ENCODE measurements at regions not wholly inside any gene's neighbourhood (a gene's known extent, or its start where the extent isn't known, plus 50 kb on each side); places are given as distances from the start of the nearest gene placed in this dataset.
"Not testable (repeated sequence)": the region's sequence is repeated elsewhere in the genome, so short reads cannot be mapped to it uniquely, and the experiment has no call there.

DNA sequence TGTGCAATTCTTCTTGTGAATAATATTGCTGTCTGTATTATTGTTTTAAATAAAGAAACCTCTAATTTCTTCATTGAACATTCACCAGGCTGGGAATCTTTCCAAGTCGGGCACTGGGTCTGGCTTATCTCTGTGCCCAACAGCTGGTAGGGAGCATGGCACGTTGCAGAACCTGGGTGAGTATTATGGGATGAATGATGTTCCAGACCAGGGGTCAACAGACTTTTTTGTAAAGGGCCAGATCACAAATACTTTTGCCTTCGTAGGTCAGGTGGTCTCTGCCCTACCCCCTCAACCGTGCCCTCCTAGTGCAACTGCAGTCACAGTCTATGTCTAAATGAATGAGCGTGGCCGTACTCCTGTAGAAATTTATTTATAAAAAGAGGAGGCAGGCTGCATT is 81.6 kb upstream of the FOXQ1 start:
- DNase-seq: no peak

DNA sequence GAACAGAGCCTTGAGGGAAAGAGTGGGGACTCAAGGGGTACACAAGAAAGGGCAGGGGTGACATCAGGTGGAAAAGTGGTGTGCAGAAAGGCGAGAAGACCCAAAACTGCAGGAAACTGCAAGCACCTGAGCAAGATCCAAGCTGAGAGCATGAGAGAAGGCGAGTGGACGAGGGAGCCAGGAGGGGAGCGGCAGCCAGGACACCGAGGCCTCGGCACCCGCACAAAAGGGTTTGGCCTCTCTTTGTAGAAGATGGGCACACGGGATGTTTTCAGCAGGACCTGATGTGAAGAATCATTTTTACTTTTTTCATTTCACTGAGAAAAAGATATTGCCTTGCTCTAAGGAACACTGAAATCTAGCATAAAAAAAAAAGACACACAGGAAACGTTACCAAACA is 82.1 kb upstream of the FOXQ1 start:
- DNase-seq: no peak

DNA sequence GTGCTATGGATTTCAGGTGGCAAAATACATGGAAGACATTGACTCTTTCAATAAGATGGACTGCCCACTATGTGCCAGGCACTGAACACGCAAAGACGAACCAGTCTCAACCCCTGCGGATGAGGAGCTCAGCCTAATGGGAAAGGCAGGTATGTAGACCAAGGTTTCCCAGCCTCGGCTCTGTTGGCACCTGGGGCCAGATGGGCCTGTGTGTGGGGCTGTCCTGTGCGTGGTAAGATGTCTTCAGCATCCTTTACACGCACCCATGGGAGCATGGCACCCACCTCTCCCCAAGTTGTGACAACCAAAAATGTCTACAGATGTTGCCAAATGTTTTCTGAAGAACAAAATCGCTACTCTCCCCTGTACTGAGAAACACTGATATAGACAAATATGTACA is 82.6 kb upstream of the FOXQ1 start:
- no peak for DNase-seq

DNA sequence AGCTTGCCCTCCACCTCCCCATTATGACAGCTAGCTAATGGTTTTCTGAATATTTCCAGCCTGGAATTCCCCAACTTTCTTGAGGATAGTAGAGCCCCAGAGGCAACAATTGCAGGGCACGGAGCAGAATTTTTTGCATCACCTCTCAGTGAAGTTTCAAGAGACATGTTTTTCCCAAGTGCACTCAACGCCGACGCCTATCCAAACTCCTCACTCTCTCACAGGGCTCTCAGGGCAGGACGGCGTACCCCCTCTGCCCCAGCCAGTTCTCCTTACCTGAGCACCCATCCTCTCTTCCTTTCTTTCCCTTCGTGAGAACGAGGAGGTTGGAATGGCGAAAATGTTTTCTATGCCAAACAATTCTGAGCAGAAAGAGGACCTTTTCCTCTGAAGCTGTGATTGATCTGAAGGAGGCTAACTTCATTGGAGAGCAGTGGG is 83.1 kb upstream of the FOXQ1 start:
- no peak for DNase-seq

DNA sequence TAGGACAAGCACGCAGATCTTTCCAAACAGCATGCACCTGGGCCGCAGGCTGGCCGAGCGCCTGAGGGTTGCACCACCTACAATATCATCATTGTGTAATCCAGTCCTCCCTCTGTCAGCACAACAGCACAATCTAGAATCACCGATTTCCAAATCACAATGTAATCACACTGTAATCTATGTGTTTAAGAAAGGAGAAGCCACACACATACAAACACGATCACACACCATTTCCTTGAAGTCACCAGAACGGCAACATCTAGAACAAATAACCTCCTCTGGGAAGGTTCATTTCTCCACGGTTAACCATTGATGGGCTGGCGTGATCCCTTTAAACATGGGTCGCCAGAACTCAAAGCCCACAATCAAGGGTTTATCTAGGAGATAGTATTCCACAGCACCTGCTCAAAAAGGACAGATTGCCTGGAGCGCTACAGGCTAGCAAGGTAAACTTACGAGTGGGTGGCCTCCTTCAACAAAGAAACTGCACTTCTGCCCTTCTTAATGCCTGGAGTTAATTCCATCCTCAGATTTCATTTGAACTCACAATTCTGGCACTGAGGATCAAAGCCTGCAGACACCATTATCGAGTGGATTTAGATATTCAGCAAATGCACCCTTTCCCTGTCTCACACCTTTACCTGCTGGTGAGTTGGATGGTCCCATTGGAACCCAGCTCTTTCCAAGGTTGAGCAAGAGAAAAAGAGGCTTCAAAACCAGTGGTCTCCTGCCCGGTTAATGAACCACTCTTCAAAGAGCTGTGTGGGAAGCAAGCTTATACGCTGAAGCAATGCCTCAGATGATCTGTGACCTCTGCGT is 83.8 kb upstream of the FOXQ1 start:
- DNase-seq: no peak

DNA sequence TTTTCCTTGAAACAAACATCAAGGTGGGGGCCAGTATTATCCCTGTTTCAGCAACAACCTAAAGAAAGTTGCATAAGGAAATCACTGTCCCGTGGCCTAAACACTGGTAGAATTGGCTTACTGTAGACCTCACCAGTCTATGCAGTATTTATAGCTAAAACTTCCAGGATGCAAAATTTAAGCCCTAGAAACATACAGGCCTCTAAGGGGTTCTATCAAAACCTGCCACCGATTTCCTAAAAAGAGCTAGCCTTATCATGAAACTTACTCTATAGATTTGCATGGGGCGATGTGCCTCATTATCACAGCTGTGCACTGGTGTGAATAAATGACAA is 84.3 kb upstream of the FOXQ1 start:
- no peak for DNase-seq

DNA sequence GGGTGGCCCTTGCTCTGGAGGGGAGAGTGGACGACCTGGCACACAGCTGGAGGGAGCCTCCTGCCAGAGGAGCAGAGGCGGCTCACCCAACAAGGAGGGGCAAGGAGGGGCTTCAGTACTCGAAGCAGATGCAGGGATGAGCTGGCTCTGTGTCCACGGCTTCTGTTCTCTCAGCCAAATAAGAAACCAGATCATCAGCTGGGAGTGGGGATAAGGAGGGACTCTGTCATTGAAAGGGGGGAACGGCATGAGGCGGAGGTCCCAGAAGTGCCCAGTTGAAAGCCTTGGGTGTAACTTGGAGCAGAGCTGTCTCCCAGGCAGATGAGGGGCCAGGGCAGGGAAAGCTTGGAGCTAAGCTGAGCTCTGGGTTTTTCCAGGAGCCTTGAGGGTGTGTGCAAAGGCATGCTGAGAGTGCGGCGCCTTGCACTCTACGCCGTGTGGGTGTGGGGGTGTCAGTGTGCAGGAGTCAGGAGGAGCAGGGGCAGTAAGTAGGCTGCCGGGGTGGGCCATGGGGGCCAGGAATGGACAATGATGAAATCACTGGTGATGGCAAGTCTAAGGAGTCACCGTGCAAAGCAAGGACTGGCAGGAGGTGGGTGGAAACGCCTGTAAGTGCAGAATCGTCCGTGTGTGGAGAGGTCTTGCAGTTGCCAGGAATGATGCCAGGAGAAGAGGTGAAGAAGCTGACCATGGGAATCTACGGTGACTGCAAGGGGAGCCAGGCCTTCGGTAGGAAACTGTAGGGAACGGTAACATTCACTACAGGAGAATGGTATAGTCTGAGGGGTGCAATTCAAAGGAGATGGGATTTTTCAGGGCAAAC is 85.4 kb upstream of the FOXQ1 start:
- no peak for DNase-seq

DNA sequence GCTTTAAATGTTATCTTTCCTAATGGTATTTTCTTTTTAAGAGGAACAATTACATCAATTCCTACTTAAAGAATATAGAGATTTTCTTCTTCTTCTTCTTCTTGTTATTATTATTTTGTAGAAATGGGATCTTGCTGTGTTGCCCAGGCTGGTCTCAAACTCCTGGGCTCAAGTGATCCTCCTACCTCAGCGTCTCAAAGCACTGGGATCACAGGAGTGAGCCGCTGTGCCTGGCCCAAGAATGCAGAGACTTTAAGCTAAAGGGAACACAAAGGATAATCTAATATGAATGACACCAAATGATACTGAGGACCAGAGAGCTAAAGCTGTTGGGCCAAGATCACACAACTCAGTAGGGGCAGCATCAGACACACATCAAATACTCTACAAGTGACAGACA is 87.4 kb upstream of the FOXQ1 start:
- no peak for DNase-seq

DNA sequence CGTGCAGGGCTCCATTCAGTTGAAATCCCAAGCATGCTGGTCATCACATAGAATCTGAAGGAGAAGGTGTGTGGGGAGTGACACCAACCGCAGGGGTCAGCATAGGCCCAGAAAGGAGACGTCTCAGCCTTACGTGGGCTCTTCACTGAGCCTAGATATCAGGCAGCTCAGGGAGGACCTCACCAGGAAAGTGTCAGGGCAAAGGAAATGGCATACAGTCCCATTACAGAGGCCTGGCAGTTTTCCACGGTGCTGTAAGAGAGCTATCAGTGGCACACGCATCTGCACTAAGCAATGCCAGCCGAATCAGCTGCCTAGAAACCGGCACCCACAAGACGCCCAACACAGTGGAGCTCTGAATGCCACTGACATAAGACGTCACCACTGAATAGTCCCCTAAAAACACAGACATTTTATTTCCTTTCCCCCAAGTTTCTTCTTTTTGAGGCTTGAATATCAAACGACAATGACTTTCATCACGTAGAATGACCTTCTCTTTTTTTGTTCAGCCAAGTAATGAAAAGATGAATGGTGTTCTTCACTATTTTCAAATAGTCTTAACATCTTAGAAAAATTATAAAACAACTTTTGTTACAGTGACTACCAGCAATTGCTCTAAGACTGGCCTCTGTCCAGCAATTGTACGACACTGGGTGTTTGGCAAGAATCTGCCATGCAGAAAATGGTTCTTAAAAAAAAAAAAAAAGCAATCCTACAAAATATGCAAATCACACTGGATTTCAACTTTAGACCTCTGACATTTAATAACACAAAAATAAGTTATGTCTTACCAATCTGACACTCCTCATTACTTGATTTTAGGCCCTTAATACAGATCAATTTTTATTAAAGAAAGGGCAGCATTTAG is 88.9 kb upstream of the FOXQ1 start:
- DNase-seq: no peak

DNA sequence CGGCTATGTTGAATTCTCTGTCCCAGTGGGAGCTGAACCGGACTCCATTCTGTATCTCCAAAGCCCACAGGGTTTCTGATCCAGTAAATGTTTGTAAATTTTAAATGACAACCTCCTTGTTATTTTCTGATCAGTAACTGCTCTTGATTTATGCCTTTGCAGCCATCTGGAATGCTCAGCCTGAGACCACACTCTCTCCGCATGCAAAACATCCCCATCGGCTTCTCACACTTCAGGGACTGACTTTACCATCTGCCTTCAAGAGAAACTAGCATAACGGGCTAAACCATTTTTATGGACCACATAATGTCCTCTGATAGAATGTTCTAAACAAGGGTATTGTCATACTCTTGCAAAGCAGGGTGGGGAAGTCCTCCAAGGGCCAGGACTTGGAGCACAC is 94.5 kb upstream of the FOXQ1 start:
- no peak for DNase-seq

DNA sequence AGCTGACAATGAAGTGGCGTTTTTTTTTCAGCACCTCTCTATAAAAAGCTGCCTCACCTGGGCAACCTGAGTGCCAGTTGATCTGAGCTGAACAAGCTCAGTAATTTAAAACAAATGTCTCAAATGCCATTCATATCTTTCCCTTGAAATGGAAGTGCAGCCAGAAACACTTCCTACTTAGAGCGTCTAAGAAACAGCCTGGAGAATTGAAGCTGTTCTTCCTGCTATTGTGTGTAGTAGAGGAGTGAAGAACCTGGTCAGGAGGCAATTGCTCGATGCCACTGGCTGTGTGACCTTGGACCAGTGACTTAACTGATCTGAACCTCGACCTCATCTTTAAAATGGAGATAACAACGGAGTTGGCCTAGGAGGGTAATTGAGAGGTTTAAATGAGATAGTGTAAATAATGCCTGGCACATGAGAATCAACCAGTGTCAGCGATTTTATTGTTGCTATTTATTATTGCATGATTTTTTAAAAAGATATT is 95.4 kb upstream of the FOXQ1 start:
- DNase-seq: no peak

DNA sequence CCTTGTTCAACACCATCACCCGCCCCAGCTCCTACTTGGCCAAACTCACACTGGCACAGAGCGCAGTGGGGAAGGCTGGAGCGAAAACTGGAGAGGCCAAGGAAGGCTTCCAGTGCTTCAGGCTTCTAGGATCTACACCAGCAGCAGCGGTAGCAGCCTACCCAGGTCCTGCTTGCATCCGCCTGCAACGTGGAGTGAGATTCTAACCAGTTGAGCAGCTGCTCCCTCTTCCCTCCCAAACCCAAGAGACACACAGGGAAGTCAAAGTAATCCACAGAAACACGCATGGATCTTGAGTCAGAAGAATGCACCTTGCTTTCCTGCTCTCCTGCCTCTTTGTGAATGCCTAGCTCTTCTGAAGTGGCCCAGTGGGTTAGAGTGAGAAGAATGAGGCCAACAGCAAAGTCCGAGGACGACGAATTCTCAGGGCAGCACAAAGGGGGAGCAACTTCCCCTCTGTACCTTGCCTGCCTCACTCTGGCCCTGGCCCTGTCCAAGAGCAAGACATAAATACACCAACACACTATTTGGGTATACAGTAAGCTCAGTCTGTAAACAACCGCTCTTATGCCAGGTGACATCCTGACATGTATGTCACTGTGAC is 95.9 kb upstream of the FOXQ1 start:
- no peak for DNase-seq

DNA sequence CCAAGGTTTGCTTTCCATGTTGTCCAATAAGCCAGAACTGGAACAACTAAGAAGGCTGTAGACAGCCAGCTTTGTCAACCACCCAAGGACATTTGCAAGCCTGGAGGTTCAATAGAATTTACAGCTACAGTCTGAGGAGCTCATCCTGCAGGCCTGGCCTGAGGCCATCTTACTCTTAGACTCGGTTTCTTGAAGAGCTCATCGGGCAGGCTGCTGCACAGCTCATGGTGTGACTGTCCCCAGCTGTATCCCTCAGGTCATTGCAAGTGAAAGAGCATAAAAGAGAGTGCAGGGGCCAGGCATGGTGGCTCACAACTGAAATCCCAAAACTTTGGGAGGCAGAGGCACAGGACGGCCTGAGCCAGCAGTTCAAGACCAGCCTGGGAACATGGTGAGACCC is 96.9 kb upstream of the FOXQ1 start:
- no peak for DNase-seq

DNA sequence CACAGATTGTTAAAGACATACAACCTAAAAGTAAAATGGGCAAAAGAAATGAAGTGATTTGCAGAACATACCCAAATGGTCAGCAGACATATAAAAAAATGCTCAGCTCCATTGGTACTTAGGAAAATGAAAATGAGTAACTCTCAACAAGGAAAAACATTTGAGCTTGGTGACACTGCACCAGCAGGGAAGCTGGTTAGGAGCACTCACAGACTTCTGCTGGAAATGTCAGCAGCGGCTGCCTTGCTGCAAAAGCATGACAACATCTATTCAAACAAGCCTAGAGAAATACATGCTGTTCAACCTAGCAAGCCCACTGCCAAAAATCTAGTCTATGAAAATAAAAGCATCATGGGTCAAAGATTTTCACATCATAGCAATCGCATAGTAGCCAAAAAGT is 99.0 kb upstream of the FOXQ1 start:
- no peak for DNase-seq

DNA sequence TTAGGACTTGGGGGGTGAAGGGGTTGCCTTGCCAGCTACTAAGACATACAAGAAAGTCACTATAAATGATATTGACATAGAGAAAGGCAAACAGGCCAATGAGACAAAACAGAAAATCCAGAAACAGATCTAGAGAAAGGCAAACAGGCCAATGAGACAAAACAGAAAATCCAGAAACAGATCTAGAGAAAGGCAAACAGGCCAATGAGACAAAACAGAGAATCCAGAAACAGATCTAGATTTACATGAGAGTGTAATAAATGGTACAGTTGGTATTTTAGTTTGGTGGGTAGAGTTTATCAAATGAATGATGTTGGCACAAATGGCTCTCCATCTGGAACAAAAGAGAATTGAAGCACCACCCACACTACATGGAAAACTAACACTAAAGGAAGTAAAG is 99.8 kb upstream of the FOXQ1 start:
- not testable (repeated sequence) for DNase-seq

DNA sequence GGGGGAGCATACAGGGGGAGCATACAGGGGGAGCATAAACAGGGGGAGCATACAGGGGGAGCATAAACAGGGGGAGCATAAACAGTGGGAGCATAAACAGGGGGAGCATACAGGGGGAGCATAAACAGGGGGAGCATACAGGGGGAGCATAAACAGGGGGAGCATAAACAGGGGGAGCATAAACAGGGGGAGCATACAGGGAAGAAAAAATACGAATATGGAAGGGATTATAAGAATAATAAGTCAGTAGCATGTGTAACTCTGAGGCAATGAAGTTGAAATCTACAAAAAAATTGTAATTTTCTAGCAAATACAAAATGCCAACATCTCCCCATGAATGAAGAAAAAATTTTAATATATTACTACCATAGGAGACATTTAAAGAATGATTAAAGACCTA is 101.3 kb upstream of the FOXQ1 start:
- not testable (repeated sequence) for DNase-seq

DNA sequence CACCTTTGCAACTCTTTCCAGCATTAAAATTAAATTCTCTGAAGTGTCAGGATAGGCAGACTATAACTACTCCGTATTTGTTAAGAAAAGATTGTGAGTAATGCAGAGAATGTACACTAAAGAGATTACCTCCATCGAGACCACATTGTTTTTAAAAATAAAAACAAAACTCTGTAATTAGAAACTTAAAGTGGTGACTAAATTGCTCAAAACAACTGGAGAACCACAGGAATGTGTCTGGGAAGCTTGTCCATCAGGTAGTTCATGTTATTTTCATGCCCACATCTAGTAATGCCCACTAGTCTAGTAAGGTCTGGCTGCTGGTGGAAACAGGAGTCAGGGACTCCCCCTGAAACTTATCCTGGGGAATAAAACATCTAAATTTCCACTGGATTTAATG is 103.0 kb upstream of the FOXQ1 start:
- no peak for DNase-seq

DNA sequence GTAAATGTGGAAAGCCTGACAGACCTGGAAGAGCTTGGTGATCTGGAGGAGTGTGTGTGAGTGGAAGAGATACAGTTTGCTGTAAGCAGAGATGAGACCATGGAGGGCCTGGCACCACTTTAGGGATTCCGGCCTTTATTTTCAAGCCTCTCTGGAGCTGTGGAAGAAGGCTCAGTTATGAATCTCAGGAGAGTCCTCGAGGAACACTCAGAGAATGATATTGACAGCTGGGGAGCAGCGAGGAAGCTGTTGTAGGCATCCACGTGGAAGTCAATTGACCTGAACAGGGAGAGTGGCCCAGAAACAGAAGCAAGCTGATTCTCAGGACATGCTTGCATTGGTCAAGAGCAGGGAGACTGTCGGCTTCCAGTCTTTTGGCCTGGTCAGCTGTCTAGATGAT is 108.4 kb upstream of the FOXQ1 start:
- DNase-seq: no peak

DNA sequence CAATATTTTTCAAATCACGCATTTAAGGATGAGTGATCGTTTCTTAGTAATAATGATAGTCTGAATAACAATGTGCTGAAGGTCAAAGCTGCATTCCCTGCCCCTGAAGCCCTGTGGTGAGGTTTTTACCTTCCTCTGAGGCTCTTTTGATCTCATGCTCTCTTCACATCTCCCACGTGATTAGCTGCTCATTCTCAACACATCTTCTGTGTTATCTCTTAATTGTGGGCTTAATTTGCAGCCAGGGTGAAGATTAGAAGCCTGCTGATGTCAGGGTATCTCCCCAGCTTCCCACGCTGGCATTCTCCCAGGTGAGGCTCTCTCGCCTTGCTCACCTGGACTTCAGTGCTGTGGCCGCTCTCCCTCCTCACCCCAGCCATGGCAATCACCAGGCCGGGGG is 109.7 kb upstream of the FOXQ1 start:
- no peak for DNase-seq

DNA sequence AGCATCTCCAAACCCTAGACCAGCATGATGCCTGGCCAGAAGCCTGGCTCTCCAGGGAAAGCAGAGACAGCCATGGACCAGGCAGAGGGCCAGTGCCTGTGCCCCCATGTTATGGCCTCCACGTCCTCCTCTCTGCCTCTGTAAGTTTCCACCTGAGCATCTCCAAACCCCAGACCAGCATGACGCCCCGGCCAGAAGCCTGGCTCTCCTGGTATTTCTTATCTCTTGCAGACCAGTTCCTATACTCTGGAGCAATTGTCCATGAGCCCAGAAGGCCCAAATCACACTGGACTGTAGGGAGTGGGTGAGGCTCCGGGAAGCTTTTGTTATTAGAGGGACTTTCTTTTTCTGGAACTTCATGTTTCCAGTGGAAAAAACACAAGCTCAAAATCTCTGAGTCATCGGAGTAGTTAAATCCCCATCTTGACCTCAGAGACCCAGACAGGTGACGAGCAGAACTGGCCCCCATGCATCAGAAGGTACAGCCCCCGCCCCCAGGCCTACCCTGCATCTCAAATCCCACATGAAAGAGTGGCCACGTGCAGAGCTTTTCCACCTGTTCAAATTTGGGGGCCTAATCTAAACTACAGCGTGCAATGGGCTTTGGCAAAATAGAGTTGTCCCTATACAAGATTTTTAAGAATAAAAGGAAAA is 110.2 kb upstream of the FOXQ1 start:
- no peak for DNase-seq

DNA sequence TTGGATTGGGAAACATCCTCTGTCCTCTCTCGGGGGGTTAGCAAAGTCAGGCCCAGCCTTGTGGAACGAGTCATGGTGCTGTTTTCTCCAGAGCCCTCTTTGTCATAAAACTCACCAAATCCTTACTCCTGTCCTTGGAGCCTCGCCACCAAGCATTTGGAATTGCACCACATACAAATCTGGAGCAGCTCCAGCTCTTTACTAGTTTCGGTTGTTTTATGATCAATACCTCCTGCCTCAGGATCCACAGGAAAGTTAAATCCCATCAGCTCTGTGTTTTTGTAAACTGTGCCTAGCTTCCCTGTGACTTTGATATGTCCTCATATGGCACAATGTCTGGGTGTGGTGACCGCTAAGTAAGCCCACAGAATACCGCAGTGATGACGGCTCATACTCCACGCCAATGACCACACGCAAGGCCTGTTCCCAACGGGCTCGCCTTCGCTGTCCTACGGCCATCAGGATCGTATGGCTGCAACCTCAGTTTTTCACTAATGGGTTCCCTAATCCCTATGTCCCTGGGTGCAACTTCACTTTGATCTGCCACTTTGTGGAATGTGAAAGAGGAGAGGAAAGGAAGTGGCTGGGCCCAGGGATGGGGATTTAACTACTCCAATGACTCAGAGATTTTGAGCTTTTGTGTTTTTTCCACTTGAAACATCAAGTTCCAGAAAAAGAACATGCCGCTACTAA is 111.3 kb upstream of the FOXQ1 start:
- DNase-seq: no peak

DNA sequence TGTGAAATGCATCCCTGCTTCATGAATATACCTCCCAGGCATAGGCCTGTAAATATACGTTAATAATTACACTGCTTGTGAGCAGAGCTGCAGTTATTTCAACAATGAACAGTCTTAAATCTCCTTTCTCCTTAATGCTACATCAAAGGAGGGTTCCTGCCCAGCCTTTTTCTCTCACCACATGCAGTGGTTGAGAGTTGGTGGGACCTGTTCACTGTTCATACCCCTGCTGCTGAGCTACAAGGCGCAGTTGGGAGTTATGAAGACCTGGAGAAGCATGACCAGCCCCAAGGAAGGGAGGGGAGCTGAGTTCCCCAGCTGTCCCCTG is 111.9 kb upstream of the FOXQ1 start:
- no peak for DNase-seq

Measured in CD4-positive, alpha-beta T cell treated with Interleukin-1 beta for 1 hour (primary cell).